ENCODE measurements at regions not wholly inside any gene's neighbourhood (a gene's known extent, or its start where the extent isn't known, plus 50 kb on each side); places are given as distances from the start of the nearest gene placed in this dataset.

GRCh38 chr10:44689368-44689767, 221.8 kb upstream of the TMEM72 start:
- DNase-seq: no peak

GRCh38 chr10:44696496-44696895, 214.6 kb upstream of the TMEM72 start:
- DNase-seq: no peak

DNA sequence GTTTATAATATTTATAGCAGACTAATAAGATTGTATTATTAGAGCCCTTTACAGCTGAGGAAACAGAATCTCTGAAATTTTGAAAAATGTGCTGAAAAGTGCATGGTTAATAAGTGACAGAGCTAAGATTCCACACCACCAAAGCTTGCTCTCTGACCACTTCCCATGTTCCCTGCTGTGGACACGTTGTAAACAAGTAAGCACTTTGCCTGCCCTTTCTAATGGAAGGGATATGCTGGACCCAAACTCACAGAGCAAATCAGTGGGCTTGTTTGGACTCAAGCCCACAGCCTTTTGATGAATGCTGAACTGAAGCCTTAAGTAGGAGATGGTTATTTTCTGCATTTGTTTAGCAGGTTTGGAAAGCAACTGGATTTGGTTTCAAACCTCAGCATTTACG, 214.0 kb upstream of the TMEM72 start:
- DNase-seq: no peak

- DNase-seq: no peak
Observed at GRCh38 chr10:44702531-44702930, 208.6 kb upstream of the TMEM72 start.

GRCh38 chr10:44703241-44704155, 207.6 kb upstream of the TMEM72 start:
- DNase-seq: no peak

GRCh38 chr10:44704616-44705015, 206.5 kb upstream of the TMEM72 start:
- no peak for DNase-seq

GRCh38 chr10:44706745-44707144, 204.4 kb upstream of the TMEM72 start:
- no peak for DNase-seq

DNA sequence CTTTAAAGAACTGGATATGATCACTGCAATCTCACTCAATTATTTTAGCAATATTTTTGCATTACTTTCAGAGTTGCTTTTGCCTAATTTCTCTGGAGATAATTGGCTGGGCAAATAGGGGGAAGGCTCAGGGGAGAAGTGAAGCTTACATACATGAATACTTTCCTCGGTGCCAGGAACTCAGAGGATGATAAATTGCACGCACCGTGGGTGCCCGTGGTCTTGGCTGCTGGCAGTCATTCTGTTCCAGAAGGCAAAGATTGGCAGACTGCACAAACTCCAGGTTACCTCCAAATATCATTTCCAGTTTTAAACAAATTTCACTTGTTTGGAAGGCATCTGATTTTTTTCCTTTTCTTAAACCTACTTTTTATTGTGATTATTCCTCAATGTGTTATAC, 197.8 kb upstream of the TMEM72 start:
- no peak for DNase-seq

DNA sequence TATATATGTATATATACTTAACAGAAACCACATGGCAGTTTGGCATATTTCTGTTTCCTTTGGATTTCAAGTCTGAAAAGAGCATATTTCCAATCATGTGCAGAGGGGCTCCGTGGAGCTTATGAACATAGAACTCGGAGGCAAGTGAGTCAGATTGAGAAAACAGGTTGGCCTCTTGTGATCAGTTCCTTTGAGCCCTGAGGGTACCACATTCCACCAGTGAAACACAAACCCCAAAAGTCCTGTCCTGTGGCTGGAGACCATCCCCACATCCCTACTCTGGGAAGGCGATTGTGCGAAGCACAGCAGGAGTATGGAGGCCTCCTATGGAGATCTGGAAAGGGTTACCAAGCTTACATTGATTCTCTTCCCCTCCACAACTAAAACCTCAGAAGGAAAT, 196.7 kb upstream of the TMEM72 start:
- no peak for DNase-seq

DNA sequence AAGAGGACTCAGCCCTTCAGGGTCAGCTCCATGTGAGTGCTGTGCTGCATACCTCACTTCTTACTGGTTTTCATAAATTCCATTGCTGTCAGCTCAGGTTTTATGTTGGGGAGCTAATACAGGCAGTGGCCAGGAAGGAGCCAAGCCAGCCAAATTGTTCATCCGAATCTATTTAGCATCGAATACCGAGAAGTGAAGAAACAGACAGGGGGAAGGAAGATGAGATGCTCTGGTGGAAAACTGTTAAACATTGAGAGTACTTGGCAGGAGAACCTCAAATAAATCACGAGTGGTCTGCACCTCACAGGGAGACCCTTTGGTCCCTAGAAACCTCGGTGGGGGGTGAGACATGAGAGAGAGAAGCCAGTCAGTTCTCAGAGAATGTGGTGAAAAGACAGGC, 196.0 kb upstream of the TMEM72 start:
- no peak for DNase-seq

DNA sequence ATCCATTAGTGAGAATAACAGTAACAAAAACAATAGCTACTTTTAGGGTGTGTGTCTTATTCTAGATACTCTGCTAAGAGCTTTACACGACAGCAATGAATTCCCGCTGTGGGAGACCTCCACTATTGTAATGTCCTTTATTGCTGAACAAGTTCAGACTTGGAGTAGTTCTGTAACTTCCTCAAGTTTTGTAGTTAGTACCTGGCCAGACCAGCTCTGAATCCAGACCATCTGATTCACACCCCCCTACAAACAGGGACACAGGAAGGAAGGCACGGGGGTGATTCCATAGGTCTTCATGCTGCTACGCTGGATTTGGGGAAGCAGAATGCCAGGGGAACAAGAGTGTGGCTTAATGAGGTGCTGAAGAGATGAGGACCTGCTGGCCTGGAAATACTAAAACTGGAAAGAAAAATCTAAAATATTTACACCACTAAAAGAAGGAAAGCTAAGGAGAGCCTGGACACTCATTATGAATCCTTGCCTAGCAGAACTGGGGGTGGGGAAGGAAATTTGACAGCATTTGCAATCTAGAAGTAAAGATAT, 194.6 kb upstream of the TMEM72 start:
- no peak for DNase-seq

GRCh38 chr10:44723082-44723481, 188.1 kb upstream of the TMEM72 start:
- no peak for DNase-seq

DNA sequence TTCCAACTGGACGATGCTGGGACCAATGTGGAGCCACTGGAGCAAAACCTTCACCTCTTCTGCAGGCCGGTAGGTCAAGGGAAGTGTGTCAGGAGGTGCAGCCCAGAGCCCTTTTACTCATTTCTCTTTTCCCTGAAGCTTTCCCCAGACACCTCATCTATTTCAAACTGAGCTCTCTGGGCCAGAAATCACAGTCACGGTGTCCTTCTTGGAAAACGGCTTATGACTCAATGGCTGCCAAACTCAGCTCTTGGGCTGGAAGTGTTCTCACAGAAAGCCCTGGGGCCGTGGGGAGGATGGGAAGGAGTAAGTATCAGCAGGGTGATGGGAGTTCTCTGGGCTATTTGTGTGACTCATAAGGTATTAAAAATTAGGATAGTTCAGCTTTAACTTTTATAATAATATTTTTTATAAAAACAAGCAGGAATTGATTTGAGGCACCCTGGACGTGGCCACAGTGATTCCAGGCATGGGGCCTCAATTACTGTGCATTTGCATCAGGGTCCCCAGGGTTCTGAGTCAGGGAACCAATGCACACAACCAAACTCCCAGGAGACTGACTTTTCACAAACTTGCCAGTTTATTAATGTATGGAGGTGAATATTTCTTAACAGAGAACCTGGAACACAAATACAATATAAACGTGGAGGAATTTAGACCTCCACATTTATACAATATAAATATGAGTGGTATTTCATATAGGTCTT, 187.4 kb upstream of the TMEM72 start:
- no peak for DNase-seq

GRCh38 chr10:44724415-44725174, 186.5 kb upstream of the TMEM72 start:
- DNase-seq: no peak

- DNase-seq: no peak
Observed at GRCh38 chr10:44725404-44725803, 185.7 kb upstream of the TMEM72 start.

DNA sequence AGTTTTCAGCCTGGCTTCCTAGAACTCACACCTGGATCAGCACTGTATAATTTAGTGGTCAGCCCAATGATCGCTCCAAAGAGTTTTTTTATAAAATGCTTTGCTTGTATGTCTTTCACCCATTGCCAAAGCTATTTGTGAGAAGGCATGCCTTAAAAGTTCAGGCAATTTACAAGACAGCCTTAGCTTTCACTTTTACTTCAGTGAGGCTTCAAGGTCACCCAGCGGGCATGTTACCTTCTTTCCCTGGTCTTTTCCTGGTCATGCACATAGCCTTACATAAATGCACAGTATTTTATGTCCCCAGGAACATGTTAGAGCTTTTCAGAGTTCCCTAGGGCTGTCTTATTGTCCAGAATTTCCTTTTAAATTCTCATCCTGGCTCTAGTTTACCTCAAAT, 179.9 kb upstream of the TMEM72 start:
- no peak for DNase-seq

- DNase-seq: no peak
Observed at GRCh38 chr10:44733501-44734488, 177.3 kb upstream of the TMEM72 start.

GRCh38 chr10:44742248-44742647, 168.9 kb upstream of the TMEM72 start:
- no peak for DNase-seq

- no peak for DNase-seq
Observed at GRCh38 chr10:44743535-44743934, 167.6 kb upstream of the TMEM72 start.

DNA sequence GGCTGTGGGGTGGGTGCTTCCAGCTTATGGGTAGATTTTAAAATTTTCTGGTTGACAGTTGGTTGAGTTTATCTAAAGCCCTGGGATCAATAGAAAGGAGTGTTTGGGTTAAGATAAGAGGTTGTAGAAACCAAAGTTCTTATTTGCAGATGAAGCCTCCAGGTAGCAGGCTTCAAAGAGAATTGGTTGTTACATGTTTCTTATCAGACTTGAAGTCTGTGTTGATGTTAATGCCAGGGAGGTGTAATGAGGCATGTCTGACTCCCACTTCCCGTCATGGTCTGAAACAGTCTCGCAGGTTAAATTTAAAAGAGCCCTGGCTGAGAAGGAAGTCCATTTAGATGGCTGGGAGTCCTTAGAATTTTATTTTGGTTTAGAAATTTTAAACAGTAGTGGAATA, 165.2 kb upstream of the TMEM72 start:
- no peak for DNase-seq

GRCh38 chr10:44747593-44748172, 163.5 kb upstream of the TMEM72 start:
- no peak for DNase-seq

DNA sequence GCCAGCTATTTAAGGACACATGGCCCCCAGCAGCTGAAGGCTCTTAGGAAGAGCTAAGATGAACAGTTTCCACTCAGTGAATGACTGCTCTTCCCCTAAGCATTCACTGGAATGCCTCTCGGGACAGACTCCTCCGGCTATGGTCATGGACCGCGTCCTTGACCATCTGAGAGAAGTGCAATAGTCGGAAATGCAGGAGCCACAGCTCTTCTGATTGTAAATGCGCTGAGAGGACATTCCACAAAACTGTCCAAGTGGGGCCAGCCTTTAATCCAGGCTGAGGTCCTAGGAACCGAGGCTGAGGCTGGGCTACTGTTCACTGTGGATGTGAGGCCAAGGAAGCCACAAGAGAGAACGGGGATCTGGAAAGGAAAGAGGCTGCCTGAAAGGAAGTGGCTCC, 162.0 kb upstream of the TMEM72 start:
- no peak for DNase-seq

All from activated effector memory CD4-positive, alpha-beta T cell treated with anti-CD3 and anti-CD28 coated beads, Interleukin-2, amount 50 U/mL, for 16 hours (primary cell).